HG02885 (cell line): ENCODE measurements at regions not wholly inside any gene's neighbourhood (a gene's known extent, or its start where the extent isn't known, plus 50 kb on each side); places are given as distances from the start of the nearest gene placed in this dataset.
"Not testable (repeated sequence)": the region's sequence is repeated elsewhere in the genome, so short reads cannot be mapped to it uniquely, and the experiment has no call there.

Experiments used
- ATAC-seq: cut with Tn5 transposase; IDR thresholded peaks from one replicate; pipeline ENCODE4 v1.9.1; 2021; ENCODE audit warnings: mild to moderate bottlenecking; ENCODE audit not compliant: unreplicated experiment, poor library complexity

- ATAC-seq = no peak
These were observed 50.0 kb upstream of the ACYP2 start for GRCh38 chr2:54065411-54065810.

DNA sequence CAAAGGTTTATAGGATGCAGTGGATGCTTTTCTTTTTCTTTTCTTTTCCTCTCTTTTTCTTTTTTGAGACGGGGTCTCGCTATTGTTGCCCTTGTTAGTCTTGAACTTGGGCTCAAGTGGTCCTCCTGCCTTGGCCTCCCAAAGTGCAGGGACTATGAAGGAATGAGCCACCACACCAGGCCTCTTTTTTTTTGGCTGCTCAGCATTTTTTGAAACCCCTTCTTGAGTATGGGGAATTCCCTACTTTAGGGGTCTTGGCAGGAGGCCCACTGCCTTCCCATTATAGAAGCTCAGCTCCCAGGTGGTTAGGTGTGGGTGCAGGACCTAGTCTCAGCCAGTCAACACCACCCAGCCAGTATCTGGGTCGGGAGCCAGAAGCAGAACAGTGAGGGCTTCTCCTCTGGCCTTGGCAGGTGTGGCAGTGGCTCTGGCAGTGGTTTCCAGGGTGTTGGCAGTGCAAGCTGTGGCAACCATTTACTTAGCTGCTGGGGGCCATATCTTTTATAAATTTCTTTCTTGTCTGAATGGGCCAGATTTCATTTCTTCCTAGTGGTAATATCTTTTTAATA is 51.4 kb upstream of the ACYP2 start:
- no peak for ATAC-seq

- no peak for ATAC-seq
These were observed 53.0 kb upstream of the ACYP2 start for GRCh38 chr2:54062401-54062800.

- no peak for ATAC-seq
These were observed 54.1 kb upstream of the ACYP2 start for GRCh38 chr2:54061272-54061671.

DNA sequence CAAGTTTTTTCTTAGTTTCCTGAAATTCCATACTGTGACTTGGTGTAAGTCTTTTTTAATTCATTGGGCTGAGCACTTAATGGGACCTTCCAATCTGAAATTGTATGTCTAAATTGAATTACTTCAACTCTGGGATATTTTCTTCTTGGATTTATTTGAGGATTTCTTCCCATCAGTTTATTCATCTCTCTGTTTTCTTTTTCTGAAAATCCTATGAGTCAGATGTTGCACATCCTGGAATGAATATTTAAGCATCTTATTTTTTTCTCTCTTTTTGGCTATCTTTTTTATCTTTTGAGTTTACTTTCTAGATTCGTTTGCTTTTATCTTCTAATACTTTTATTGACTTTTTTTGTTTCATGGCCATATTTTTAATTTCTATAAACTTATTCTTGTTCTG is 55.4 kb upstream of the ACYP2 start:
- no peak for ATAC-seq

DNA sequence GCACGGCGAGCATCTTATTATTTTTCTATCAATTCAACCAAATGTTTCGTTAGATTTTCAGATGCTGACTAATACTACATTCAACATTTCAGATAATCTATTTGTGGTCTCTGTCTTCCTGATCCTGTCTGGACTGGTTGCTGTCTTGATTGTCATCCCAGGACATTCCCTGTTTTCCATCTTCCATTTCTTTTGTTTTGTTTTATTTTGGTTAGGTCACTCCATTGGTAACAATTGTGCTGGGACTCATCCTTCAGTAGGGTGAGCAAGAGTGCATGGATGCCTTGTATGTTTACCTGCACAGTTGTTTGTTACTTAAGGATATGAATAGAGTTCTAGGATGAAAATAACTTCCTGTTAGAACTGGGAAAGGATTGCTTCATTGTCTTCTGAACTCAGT is 55.9 kb upstream of the ACYP2 start:
- no peak for ATAC-seq

GRCh38 chr2:54058449-54058848 is 57.0 kb upstream of the ACYP2 start:
- ATAC-seq = no peak

GRCh38 chr2:54054774-54055173 is 60.6 kb upstream of the ACYP2 start:
- ATAC-seq = peak; percentile 0

- ATAC-seq = peak; percentile 85
These were observed 61.1 kb upstream of the ACYP2 start for GRCh38 chr2:54054271-54054670.

- no peak for ATAC-seq
These were observed 61.6 kb upstream of the ACYP2 start for GRCh38 chr2:54053830-54054229.

DNA sequence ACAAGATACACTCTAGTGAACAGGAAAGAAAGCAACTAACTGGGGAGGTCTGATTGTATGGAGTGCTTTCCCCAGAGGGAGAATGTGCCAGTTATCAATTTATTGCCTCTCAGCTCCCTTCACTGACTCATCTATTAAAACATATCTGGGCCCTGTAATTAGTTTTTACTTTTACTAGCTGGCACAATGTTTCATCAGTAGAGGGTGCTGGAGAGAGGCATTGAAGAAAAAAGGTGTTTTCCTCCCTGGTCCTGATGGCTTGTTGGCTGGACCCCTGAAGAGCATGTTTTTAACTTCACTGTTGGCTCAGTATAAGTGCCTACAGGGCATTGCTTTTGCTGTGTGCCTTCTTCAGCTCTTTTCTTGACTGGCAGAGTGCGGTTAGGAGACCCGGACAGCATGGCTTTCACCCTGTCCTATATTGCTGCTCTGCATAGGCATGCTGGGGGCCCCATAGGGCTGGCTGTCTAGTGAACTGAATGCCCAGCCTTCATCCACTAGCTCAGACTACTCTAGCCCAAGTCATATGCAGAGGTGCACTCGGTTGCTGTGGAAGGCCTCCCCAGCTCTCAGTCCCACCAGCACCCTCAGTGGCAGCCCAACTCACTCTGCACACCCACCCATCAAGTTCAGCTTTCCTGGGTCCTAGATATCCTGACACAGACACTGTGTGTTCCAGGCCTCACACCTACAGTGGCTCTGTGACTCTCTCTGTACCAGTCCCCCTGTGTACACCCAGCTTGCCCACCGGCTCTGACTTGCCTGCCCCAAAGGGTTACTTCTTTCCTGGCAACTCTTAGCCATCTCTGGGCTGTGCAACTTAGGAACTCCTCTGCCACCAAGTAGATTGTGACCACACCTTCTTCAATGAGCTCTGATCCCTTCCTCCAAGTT is 62.3 kb upstream of the ACYP2 start:
- ATAC-seq = no peak

- no peak for ATAC-seq
These were observed 65.0 kb upstream of the ACYP2 start for GRCh38 chr2:54050445-54050844.

- no peak for ATAC-seq
These were observed 66.0 kb upstream of the ACYP2 start for GRCh38 chr2:54049365-54049764.

GRCh38 chr2:54048896-54049295 is 66.5 kb upstream of the ACYP2 start:
- not testable (repeated sequence) for ATAC-seq

DNA sequence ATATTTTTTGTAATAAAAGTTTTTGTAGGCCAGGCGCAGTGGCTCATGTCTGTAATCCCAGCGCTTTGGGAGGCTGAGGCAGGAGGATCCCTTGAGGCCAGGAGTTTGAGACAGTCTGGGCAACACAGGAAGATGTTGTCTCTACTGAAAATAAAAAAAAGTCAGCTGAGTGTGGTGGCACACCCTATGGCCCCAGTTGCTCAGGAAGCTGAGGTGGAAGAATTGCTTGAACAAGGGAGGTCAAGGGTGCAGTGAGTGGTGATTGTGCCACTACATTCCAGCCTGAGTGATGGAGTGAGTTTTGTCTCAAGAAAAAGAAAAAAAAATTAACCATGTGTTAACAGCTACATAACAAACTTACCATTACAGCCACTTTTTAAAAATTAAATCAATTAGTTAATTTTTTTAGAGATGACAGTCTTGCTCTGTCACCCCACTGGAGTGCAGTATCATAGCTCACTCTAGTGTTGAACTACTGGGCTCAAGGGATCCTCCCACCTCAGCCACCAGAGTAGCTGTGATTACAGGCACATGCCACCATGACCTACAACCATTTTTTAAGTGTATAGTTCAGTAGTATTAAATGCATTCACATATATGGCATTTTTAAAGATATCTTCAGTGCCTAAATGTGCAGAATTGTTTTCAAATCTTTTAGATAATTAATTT is 67.2 kb upstream of the ACYP2 start:
- ATAC-seq = no peak

- ATAC-seq = no peak
These were observed 67.8 kb upstream of the ACYP2 start for GRCh38 chr2:54047658-54048057.

DNA sequence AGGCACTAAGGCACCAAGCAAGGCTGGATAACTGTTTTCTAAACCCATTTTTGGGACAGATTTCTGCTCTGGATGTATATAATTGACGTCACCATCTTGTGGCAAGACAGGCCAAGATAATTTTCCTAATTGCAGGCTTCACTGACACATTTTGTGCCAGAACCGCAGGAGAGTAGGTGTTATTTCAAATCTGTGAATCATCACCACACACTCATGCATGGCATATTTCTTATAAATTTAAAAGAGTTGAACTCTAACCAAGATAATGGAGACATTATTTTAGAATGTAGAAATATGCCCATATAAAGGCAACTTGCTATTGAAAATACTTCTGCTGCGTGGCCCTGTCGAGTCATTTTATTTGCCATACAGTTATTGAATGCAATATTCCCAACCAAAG is 68.3 kb upstream of the ACYP2 start:
- no peak for ATAC-seq

DNA sequence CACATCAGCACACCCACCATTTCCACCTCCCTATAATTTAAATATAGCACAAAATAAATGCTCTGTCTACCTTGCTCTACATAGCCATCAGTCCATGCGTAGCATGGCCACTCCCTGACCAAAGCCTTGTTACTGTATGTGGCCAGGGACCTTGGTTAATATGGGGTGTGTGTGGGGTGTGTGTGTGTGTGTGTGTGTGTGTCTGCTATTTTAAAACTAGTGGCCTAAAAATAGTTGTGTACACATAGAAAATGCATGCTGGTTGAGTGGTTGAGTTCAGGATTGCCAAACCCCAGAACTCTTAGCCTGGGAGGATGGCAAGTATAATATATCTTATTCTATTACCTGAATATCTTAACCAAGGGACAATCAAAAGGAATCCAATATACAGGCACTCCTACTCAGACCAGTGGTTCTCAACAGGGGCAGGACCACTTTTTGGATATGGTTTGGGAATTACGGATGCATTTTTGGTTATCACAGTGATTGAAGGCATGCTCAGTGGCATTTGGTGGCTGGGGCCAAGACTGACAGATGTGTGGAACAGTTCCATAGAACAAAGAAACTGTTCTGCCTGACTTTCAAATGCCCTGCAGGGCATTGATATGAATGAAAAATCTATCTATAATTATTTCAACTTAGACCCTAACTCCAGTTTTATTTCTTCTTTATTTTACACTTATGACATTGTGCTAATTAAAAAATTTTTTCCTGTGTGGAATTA is 72.3 kb upstream of the PSME4 start:
- no peak for ATAC-seq

DNA sequence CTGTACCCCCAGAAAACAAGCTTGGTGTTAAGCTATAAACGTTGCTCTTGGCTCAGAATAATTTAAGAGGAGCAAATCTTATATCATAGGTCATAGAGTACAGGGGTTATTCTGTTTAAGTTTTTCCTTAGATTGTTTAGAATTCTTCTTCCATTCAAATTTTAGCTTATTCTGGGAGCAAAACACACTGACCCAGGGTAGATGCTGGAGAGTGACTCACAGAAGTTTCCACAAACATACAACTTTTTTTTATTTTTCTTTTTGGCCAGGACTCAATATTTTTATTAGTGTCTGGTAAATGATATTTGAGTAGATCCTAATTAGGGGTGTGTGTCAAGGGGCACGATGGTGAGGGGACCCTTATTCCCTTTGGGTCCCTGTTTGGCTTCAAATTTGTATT is 71.5 kb upstream of the PSME4 start:
- no peak for ATAC-seq

GRCh38 chr2:54041135-54041534 is 70.3 kb upstream of the PSME4 start:
- ATAC-seq = no peak

DNA sequence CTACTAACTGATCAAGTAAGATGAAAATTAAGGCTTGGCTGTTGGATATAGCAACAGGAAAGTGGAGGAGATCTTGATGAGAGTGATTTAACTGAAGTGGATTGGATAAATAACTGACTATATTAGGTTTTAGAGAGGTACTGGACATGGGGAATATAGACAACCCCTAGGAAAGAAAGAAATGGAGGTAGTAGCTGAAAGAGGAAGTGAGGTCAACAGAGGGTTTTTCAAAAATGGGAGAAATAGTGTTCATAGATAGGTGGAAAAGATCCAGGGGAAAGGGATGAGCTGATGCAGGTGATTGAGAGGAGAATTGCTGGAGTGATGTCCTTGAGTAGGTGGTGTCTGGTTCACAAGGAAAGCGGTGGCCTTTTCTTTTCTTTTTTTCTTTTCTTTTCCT is 69.9 kb upstream of the PSME4 start:
- ATAC-seq = no peak
